IPS-20b (cell line): ENCODE measurements at regions not wholly inside any gene's neighbourhood (a gene's known extent, or its start where the extent isn't known, plus 50 kb on each side); places are given as distances from the start of the nearest gene placed in this dataset.

ENCODE experiments used
- H3K27ac ChIP-seq: one replicate; pipeline ENCODE4 v1.5.1; 2013; ENCODE audit warnings: low read length
- H3K27me3 ChIP-seq: 2 replicates; pipeline ENCODE4 v1.6.1; 2013; ENCODE audit warnings: mild to moderate bottlenecking, low read length, inconsistent platforms; ENCODE audit not compliant: insufficient read depth
- H3K36me3 ChIP-seq: 2 replicates; pipeline ENCODE4 v1.6.1; 2013; ENCODE audit warnings: low read depth, mild to moderate bottlenecking, inconsistent platforms, low read length, moderate library complexity; ENCODE audit not compliant: insufficient read depth
- H3K4me1 ChIP-seq: 2 replicates; pipeline ENCODE4 v1.6.1; 2013; ENCODE audit warnings: mild to moderate bottlenecking, control low read depth, inconsistent platforms, low read length, moderate library complexity; ENCODE audit not compliant: insufficient read depth
- H3K4me3 ChIP-seq: 2 replicates; pipeline ENCODE4 v1.5.1; 2013; ENCODE audit warnings: mild to moderate bottlenecking, low read length, inconsistent platforms
- H3K9ac ChIP-seq: 2 replicates; pipeline ENCODE4 v1.6.1; 2013; ENCODE audit warnings: low read depth, mild to moderate bottlenecking, inconsistent platforms, low read length, moderate library complexity
- H3K9me3 ChIP-seq: 2 replicates; pipeline ENCODE4 v1.6.1; 2013; ENCODE audit warnings: mild to moderate bottlenecking, low read depth, low read length, inconsistent platforms; ENCODE audit not compliant: insufficient read depth

DNA sequence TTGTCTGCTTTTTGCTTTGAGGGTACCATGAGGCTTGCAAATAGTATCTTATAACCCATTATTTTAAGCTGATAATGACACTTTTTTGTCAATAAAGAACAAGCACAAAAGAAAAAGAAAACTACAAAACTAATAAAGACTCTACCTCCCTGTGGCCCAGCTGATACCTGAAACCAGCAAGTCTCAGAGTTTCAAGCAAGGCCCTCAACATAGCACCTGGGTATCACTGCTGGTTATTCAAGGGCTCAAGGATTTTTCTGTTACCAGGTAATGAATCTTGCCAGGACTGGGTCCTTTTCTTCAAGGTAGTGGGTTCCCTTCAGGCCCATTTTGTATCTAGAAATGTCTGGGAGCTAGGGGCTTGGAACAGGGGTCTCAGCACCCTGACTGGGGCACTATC is 281.6 kb upstream of the C11orf87 start:
- Histone ChIP-seq H3K9me3 (no peaks in the 10 kb centered on the region), H3K4me1 (no peaks in the 10 kb centered on the region), H3K27ac (no peak overlapping the region), H3K36me3 (no peaks in the 10 kb centered on the region), H3K4me3 (no peak overlapping the region), H3K27me3 (no peaks in the 10 kb centered on the region), H3K9ac (no peak overlapping the region)

DNA sequence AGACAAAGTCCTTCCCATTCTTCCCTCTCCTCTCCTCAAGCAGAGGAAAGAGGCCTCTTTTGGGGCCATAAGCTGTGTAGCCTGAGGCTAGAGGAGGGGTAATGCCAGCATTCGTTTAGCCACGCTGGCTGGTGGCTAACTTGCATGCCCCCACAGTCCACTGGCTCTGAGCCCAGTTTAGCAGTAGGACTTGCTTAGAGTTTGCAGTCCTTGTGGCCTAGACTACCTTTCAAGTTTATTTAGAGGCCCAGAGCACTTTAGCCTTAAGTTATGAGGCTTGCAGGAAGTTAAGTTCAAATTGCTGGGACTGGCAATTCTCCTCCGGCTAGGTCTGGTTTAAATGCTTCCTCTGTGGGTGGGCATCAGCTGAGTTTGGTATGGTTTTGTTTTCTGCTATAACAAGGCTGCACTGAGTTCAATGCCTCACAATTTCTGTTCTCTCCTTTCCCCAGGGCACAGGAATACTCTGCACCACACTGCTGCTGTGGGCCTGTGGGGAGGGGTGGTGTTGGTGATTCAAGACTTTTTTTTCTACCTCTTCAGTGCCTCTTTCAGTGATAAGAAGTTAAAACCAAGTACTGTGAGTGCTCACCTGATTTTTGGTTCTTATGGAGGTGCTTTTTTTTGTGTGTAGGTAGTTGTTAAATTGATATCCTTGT is 281.0 kb upstream of the C11orf87 start:
- no peak overlapping the region for H3K27ac ChIP-seq

DNA sequence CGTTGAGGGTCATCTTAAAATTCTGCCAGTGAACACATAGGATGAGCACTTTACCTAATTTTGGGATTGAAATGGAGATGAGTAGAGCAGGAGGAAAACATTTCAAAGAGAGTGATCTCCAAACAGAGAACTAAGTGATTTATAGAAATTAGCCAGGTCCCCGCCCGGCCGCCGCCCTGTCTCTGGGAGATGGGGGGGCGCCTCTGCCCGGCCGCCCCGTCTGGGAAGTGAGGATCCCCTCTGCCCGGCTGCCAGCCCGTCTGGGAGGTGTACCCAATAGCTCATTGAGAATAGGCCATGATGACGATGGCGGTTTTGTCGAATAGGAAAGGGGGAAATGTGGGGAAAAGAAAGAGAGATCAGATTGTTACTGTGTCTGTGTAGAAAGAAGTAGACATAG is 276.7 kb upstream of the C11orf87 start:
- 0 out of 2 replicates have a peak, but pooled peaks cover 4% of the 10 kb centered on the region for H3K4me1 ChIP-seq
- H3K4me3 ChIP-seq, result no peak overlapping the region
- H3K27me3 ChIP-seq, result no peaks in the 10 kb centered on the region
- H3K9me3 ChIP-seq, result no peaks in the 10 kb centered on the region; the same call in 1 of the 2 replicates
- H3K27ac ChIP-seq, result no peak overlapping the region
- H3K36me3 ChIP-seq, result no peaks in the 10 kb centered on the region
- no peak overlapping the region for H3K9ac ChIP-seq

More for the DNA sequence above, 281.0 kb upstream of the C11orf87 start:
- Histone ChIP-seq H3K27me3 (no peaks in the 10 kb centered on the region), H3K4me1 (0 out of 2 replicates have a peak, but pooled peaks cover 1% of the 10 kb centered on the region), H3K36me3 (no peaks in the 10 kb centered on the region), H3K9me3 (no peaks in the 10 kb centered on the region), H3K9ac (no peak overlapping the region), H3K4me3 (no peak overlapping the region)

DNA sequence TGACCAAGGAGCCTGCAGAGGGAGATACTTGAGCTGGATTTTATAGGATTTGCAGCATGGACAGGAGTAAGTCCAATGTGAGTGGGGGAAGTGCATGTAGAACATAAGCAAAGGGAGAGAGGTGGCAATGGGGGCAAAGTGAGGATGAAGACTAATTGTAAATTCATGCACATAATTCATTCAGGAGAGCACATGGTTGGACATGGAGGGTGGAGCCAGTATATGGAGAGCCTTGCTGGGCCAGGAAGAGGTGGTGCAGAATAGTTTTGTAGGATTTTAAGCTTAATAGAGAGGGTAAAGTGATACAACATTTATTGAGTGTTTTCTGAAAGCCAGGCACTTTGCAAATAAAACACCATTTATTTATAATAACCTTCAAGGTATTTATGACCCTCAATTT is 274.3 kb upstream of the C11orf87 start:
- Histone ChIP-seq H3K4me3 (no peak overlapping the region), H3K36me3 (no peaks in the 10 kb centered on the region), H3K27me3 (no peaks in the 10 kb centered on the region), H3K9ac (no peak overlapping the region), H3K27ac (no peak overlapping the region), H3K9me3 (no peaks in the 10 kb centered on the region; the same call in 1 of the 2 replicates), H3K4me1 (0 out of 2 replicates have a peak, but pooled peaks cover 4% of the 10 kb centered on the region)

DNA sequence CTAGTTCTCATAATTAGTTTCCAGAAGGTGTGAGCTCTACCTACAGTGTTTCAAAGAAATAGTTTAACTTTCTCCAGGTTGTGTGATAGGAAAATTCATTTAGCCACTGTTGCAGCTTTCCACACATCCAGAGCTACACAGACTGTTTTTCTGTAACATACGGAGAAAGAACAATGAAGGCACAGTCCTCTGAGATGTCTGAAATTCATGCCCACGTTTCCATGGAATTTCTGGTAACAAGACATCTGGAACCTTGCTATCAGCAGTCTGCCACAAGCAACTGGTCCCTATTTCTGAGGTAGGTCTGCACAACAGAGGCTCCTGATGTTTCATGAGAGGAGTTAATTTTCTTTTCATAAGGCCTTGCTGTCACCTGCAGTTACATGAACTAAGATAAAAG is 273.3 kb upstream of the C11orf87 start:
- Histone ChIP-seq H3K27me3 (no peaks in the 10 kb centered on the region), H3K36me3 (no peaks in the 10 kb centered on the region), H3K27ac (no peak overlapping the region), H3K4me3 (no peak overlapping the region), H3K9me3 (no peaks in the 10 kb centered on the region; the same call in 1 of the 2 replicates), H3K9ac (no peak overlapping the region), H3K4me1 (0 out of 2 replicates have a peak, but pooled peaks cover 4% of the 10 kb centered on the region)

- no peaks in the 10 kb centered on the region for H3K36me3 ChIP-seq
- H3K27me3 ChIP-seq, result no peaks in the 10 kb centered on the region
- no peak overlapping the region for H3K27ac ChIP-seq
- 0 out of 2 replicates have a peak, but pooled peaks cover 4% of the 10 kb centered on the region for H3K4me1 ChIP-seq
- H3K9me3 ChIP-seq, result no peaks in the 10 kb centered on the region; the same call in 1 of the 2 replicates
- no peak overlapping the region for H3K9ac ChIP-seq
- no peak overlapping the region for H3K4me3 ChIP-seq
These were observed 271.4 kb upstream of the C11orf87 start for GRCh38 chr11:109150581-109150980.

- no peaks in the 10 kb centered on the region for H3K36me3 ChIP-seq
- H3K4me1 ChIP-seq, result no peaks in the 10 kb centered on the region
- no peak overlapping the region for H3K27ac ChIP-seq
- H3K9me3 ChIP-seq, result no peaks in the 10 kb centered on the region
- H3K27me3 ChIP-seq, result no peaks in the 10 kb centered on the region
- no peak overlapping the region for H3K4me3 ChIP-seq
- H3K9ac ChIP-seq, result no peak overlapping the region
These were observed 268.2 kb upstream of the C11orf87 start for GRCh38 chr11:109153836-109154235.

- Histone ChIP-seq H3K36me3 (no peaks in the 10 kb centered on the region), H3K9ac (no peak overlapping the region), H3K4me3 (no peak overlapping the region), H3K27ac (no peak overlapping the region), H3K27me3 (no peaks in the 10 kb centered on the region), H3K9me3 (no peaks in the 10 kb centered on the region), H3K4me1 (no peaks in the 10 kb centered on the region)
These were observed 266.7 kb upstream of the C11orf87 start for GRCh38 chr11:109155291-109155690.

GRCh38 chr11:109165035-109165434 is 257.0 kb upstream of the C11orf87 start:
- H3K4me1 ChIP-seq, result no peaks in the 10 kb centered on the region
- H3K9me3 ChIP-seq, result no peaks in the 10 kb centered on the region
- H3K9ac ChIP-seq, result no peak overlapping the region
- H3K4me3 ChIP-seq, result no peak overlapping the region
- no peaks in the 10 kb centered on the region for H3K27me3 ChIP-seq
- no peak overlapping the region for H3K27ac ChIP-seq
- no peaks in the 10 kb centered on the region for H3K36me3 ChIP-seq

DNA sequence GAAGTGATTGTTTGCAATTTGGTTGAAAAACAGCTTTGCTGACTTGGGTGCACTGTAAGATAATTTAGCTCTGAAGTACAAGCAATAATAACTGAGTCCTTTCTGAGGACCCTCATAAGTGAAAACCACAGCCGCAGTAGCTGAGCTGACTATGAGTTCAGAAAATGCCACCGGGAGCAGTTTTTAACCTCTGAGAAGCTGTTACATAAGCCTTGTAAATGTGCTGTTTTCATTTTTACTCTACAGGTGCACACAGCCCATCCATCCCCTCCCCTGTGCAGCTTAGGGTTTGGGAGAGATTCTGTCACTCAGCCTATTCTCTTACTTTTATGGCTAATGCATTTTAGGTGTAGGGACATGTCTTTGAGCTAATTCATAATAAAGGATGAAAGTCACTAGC is 255.5 kb upstream of the C11orf87 start:
- Histone ChIP-seq H3K27ac (no peak overlapping the region), H3K4me1 (no peaks in the 10 kb centered on the region), H3K9ac (no peak overlapping the region), H3K4me3 (no peak overlapping the region), H3K36me3 (no peaks in the 10 kb centered on the region), H3K27me3 (no peaks in the 10 kb centered on the region), H3K9me3 (no peaks in the 10 kb centered on the region)

DNA sequence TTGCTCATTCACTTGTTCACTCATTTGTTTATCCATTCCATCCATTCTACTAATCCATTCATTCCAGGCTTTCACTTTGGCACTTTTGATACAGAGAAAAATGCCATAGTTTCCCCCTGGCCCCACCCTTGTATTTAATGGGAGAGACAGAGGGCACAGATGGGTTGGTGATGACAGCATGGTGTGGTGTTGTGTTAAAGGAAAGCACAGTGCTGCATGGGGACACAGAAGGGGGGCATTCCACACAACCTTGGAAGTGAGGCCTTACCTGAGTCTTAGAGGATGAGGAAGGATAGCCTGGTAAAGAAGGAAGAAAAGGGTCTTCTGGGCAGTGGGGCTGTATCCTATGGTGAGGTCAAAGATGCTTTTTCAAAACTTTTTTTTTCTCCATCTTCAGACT is 248.5 kb upstream of the C11orf87 start:
- no peak overlapping the region for H3K27ac ChIP-seq
- no peak overlapping the region for H3K4me3 ChIP-seq
- no peaks in the 10 kb centered on the region for H3K27me3 ChIP-seq
- no peak overlapping the region for H3K9ac ChIP-seq
- H3K9me3 ChIP-seq, result no peaks in the 10 kb centered on the region
- no peaks in the 10 kb centered on the region for H3K36me3 ChIP-seq
- H3K4me1 ChIP-seq, result no peaks in the 10 kb centered on the region

GRCh38 chr11:109184376-109184775 is 237.6 kb upstream of the C11orf87 start:
- H3K36me3 ChIP-seq, result no peaks in the 10 kb centered on the region
- no peak overlapping the region for H3K4me3 ChIP-seq
- H3K27ac ChIP-seq, result no peak overlapping the region
- peaks cover 3% of the 10 kb centered on the region; the same call in 1 of the 2 replicates for H3K9me3 ChIP-seq
- no peaks in the 10 kb centered on the region for H3K27me3 ChIP-seq
- no peak overlapping the region for H3K9ac ChIP-seq
- H3K4me1 ChIP-seq, result no peaks in the 10 kb centered on the region
